B cell (primary cell): ENCODE measurements at regions not wholly inside any gene's neighbourhood (a gene's known extent, or its start where the extent isn't known, plus 50 kb on each side); places are given as distances from the start of the nearest gene placed in this dataset.

Experiments
- ATAC-seq: fragments of 200-7000 bp; cut with Tn5 transposase; one replicate; pipeline ENCODE4 v1.10.0; 2021; ENCODE audit warnings: low read depth, mild to moderate bottlenecking, moderate number of reproducible peaks, moderate library complexity
- CTCF ChIA-PET: fragments of 350-600 bp; sonication (Branson Sonifier 250); formaldehyde crosslinking; loops from one replicate; lab custom pipeline; 2021; ENCODE audit warnings: antibody characterized with exemption, inconsistent platforms; lab: Charles Lee
- POLR2A ChIA-PET: fragments of 350-600 bp; sonication (Branson Sonifier 250); formaldehyde crosslinking; loops from one replicate; lab custom pipeline; 2021; ENCODE audit warnings: antibody characterized with exemption; lab: Charles Lee
- DNase-seq: peaks from one replicate; pipeline ENCODE4 v3.0.0; 2013
- H2AFZ ChIP-seq: 2 replicates; pipeline ENCODE4 v1.6.1; 2012; ENCODE audit warnings: mild to moderate bottlenecking, low read depth, low read length; ENCODE audit not compliant: insufficient read depth, poor library complexity, severe bottlenecking
- H3K27ac ChIP-seq, 2 donors: 1 replicate in 1 of 2; 2 replicates in 1 of 2; pipeline ENCODE4 v1.5.1; 2012 to 2013; ENCODE audit warnings: low read length in 2 of 2, mild to moderate bottlenecking in 2 of 2, moderate library complexity in 1 of 2
- H3K27me3 ChIP-seq, 4 experiments: fragments of 200-600 bp in 1 of 4; sonication (generic) in 1 of 4; replicated peaks in 1 of 4; 1 replicate in 2 of 4; 2 replicates in 2 of 4; pipeline versions ENCODE4 v1.6.1 to v1.7.0; 2013 to 2016; ENCODE audit warnings: low read length in 3 of 4, mild to moderate bottlenecking in 2 of 4, mixed read lengths in 1 of 4, moderate library complexity in 1 of 4; ENCODE audit not compliant: insufficient read depth in 4 of 4, control insufficient read depth in 3 of 4; ENCODE audit errors: control extremely low read depth in 1 of 4
- H3K36me3 ChIP-seq, 2 experiments: replicated peaks in 1 of 2; 1 replicate in 1 of 2; 2 replicates in 1 of 2; pipeline versions ENCODE4 v1.6.1 to v1.7.1; 2013; ENCODE audit warnings: low read length in 1 of 2; ENCODE audit not compliant: insufficient read depth in 2 of 2, control insufficient read depth in 1 of 2; ENCODE audit errors: control extremely low read depth in 1 of 2, extremely low read depth in 1 of 2
- H3K4me1 ChIP-seq, 2 donors: fragments of 200-600 bp in 1 of 2; sonication (generic) in 1 of 2; 1 replicate in 1 of 2; 2 replicates in 1 of 2; pipeline versions ENCODE4 v1.5.1 to v1.6.1; 2013 to 2017; ENCODE audit warnings: low read length in 2 of 2; ENCODE audit not compliant: control insufficient read depth in 2 of 2, insufficient read depth in 2 of 2
- H3K4me2 ChIP-seq: replicated peaks from 2 replicates; pipeline ENCODE3; 2012; ENCODE audit warnings: mild to moderate bottlenecking, low read depth, low read length; ENCODE audit not compliant: poor library complexity, severe bottlenecking
- H3K4me3 ChIP-seq, 5 experiments: fragments of 200-600 bp in 1 of 5; sonication (generic) in 1 of 5; 1 replicate in 3 of 5; 2 replicates in 2 of 5; pipeline versions ENCODE4 v1.5.1 to v1.7.0; 2011 to 2016; ENCODE audit warnings: low read length in 4 of 5, mild to moderate bottlenecking in 4 of 5, low read depth in 2 of 5, control low read depth in 1 of 5, moderate library complexity in 1 of 5; ENCODE audit not compliant: insufficient read depth in 1 of 5; ENCODE audit errors: control extremely low read depth in 1 of 5, extremely low read depth in 1 of 5
- H3K79me2 ChIP-seq: fragments of 200-600 bp; sonication (generic); one replicate; pipeline ENCODE4 v1.6.0; 2016; ENCODE audit warnings: low read length; ENCODE audit not compliant: control insufficient read depth, insufficient read depth
- H3K9ac ChIP-seq: fragments of 200-600 bp; sonication (generic); 2 replicates; pipeline ENCODE4 v1.6.1; 2017; ENCODE audit warnings: mild to moderate bottlenecking, low read length, moderate library complexity
- H3K9me3 ChIP-seq, 3 donors: one replicate each; pipeline versions ENCODE4 v1.6.1 to v1.7.1; 2013; ENCODE audit warnings: low read length in 2 of 3; ENCODE audit not compliant: control insufficient read depth in 2 of 3, insufficient read depth in 1 of 3; ENCODE audit errors: control extremely low read depth in 1 of 3
- H4K20me1 ChIP-seq: 2 replicates; pipeline ENCODE4 v1.6.0; 2012; ENCODE audit warnings: mild to moderate bottlenecking, low read length; ENCODE audit not compliant: insufficient read depth, control insufficient read depth, poor library complexity, severe bottlenecking
- H3K27ac Mint-ChIP-seq: one replicate; pipeline ENCODE4 v1.8.0; 2021; ENCODE audit warnings: mixed read lengths
- H3K27me3 Mint-ChIP-seq: one replicate; pipeline ENCODE4 v1.8.0; 2021; ENCODE audit warnings: mixed read lengths
- H3K4me1 Mint-ChIP-seq: one replicate; pipeline ENCODE4 v1.8.0; 2021; ENCODE audit warnings: mixed read lengths
- H3K4me3 Mint-ChIP-seq: one replicate; pipeline ENCODE4 v1.8.0; 2021; ENCODE audit warnings: mixed read lengths
- H3K9me3 Mint-ChIP-seq: one replicate; pipeline ENCODE4 v1.8.0; 2022; ENCODE audit warnings: mixed read lengths; ENCODE audit not compliant: insufficient read depth
- CTCF ChIP-seq: fragments of 200-600 bp; IDR thresholded peaks from one replicate; pipeline ENCODE4 v1.8.0; 2022; ENCODE audit warnings: antibody characterized with exemption, mild to moderate bottlenecking
- EZH2 ChIP-seq: IDR thresholded peaks from 2 replicates; pipeline ENCODE4 v1.6.1; 2012; ENCODE audit warnings: borderline replicate concordance, low read depth, mild to moderate bottlenecking, moderate library complexity, low read length; ENCODE audit not compliant: insufficient read depth, poor library complexity, severe bottlenecking
- WGBS: methylation state at CpG from one replicate; pipeline ENCODE4 v1.1.5; 2013; ENCODE audit warnings: missing lambda C conversion rate; ENCODE audit not compliant: insufficient coverage; 5-methylcytosine and 5-hydroxymethylcytosine counted together
- intact Hi-C: fragments of 100-400 bp; cut with micrococcal nuclease; formaldehyde crosslinking; loops from one replicate; pipeline ENCODE4 v1.10.0; 2022

- CTCF ChIA-PET: no interaction called here
- intact Hi-C loops: no loop called here
- H3K4me1 Mint-ChIP-seq: peaks cover 43% of the 10 kb centered on the region
These were observed 54.0 kb upstream of the ATP2B1 start for GRCh38 chr12:89762498-89763170.

More at GRCh38 chr12:89762498-89763170, 54.0 kb upstream of the ATP2B1 start:
- H3K4me3 ChIP-seq: no peak overlapping the region
- Mint-ChIP-seq H3K27me3 (no peaks in the 10 kb centered on the region), H3K4me3 (no peak overlapping the region), H3K27ac (no peak overlapping the region), H3K9me3 (peaks cover 2% of the 10 kb centered on the region)
- H3K36me3 ChIP-seq: no peaks in the 10 kb centered on the region
- DNase-seq: no peak
- H3K79me2 ChIP-seq: no peaks in the 10 kb centered on the region
- no peaks in the 10 kb centered on the region for H4K20me1 ChIP-seq
- no peak for ATAC-seq
- no peak overlapping the region for H3K4me2 ChIP-seq
- TF ChIP-seq EZH2 (no peak), CTCF (no peak)
- no CpG with 5 or more reads among the region's 4 CpGs for WGBS
- peaks cover 17 to 32% of the 10 kb centered on the region in 2 donors for H3K4me1 ChIP-seq
- peaks cover 0 to 2% (median 0%) of the 10 kb centered on the region in 3 donors for H3K9me3 ChIP-seq
- no peak overlapping the region for H3K9ac ChIP-seq
- no peak overlapping the region for H3K27ac ChIP-seq
- POLR2A ChIA-PET: interaction anchor here (1.2 kb wide), 1 partner anchor 53 kb away, joined by 3 read pairs; no protein-coding TSS in a partner anchor
- H2AFZ ChIP-seq: no peak overlapping the region
- H3K27me3 ChIP-seq: no peaks in the 10 kb centered on the region
